NCI-H82 treated with DMSO at 0.1 percent for 48 hours (cell line): ENCODE measurements at regions not wholly inside any gene's neighbourhood (a gene's known extent, or its start where the extent isn't known, plus 50 kb on each side); places are given as distances from the start of the nearest gene placed in this dataset.
"Not testable (repeated sequence)": the region's sequence is repeated elsewhere in the genome, so short reads cannot be mapped to it uniquely, and the experiment has no call there.

Experiments used
- DNase-seq: peaks from one replicate; lab custom pipeline; 2025; ENCODE audit not compliant: unreplicated experiment; lab: John Stamatoyannopoulos, UW

- no peak for DNase-seq
Observed at GRCh38 chr4:66855956-66856355, 689.3 kb downstream of the CENPC start.

GRCh38 chr4:66853845-66854244 is 691.5 kb downstream of the CENPC start:
- no peak for DNase-seq

GRCh38 chr4:66852843-66853242 is 692.5 kb downstream of the CENPC start:
- no peak for DNase-seq

GRCh38 chr4:66849596-66849995 is 695.7 kb downstream of the CENPC start:
- DNase-seq, result no peak

- no peak for DNase-seq
Observed at GRCh38 chr4:66842724-66843088, 702.6 kb downstream of the CENPC start.

- DNase-seq, result no peak
Observed at GRCh38 chr4:66842026-66842723, 703.1 kb downstream of the CENPC start.

GRCh38 chr4:66840178-66840577 is 705.1 kb downstream of the CENPC start:
- no peak for DNase-seq

- DNase-seq, result no peak
Observed at GRCh38 chr4:66837279-66837922, 707.9 kb downstream of the CENPC start.

- DNase-seq, result no peak
Observed at GRCh38 chr4:66829310-66829709, 716.0 kb downstream of the CENPC start.

GRCh38 chr4:66820681-66821080 is 724.6 kb downstream of the CENPC start:
- no peak for DNase-seq

- no peak for DNase-seq
Observed at GRCh38 chr4:66814277-66814676, 731.0 kb downstream of the CENPC start.

- DNase-seq, result no peak
Observed at GRCh38 chr4:66805582-66805981, 739.7 kb downstream of the CENPC start.

- no peak for DNase-seq
Observed at GRCh38 chr4:66804979-66805378, 740.3 kb downstream of the CENPC start.

GRCh38 chr4:66797608-66798007 is 747.7 kb downstream of the CENPC start:
- no peak for DNase-seq

GRCh38 chr4:66795724-66796123 is 749.6 kb downstream of the CENPC start:
- DNase-seq, result no peak

- no peak for DNase-seq
Observed at GRCh38 chr4:66794390-66795034, 750.8 kb downstream of the CENPC start.

- DNase-seq, result no peak
Observed at GRCh38 chr4:66791686-66792085, 753.6 kb downstream of the CENPC start.

GRCh38 chr4:66785479-66785878 is 759.8 kb downstream of the CENPC start:
- DNase-seq, result no peak

- not testable (repeated sequence) for DNase-seq
Observed at GRCh38 chr4:66782751-66783150, 762.6 kb downstream of the CENPC start.

- no peak for DNase-seq
Observed at GRCh38 chr4:66777097-66777496, 768.2 kb downstream of the CENPC start.

GRCh38 chr4:66769441-66769840 is 775.9 kb downstream of the CENPC start:
- DNase-seq, result no peak

GRCh38 chr4:66767442-66767841 is 777.9 kb downstream of the CENPC start:
- DNase-seq, result no peak
